HAP-1 (cell line): ENCODE measurements at regions not wholly inside any gene's neighbourhood (a gene's known extent, or its start where the extent isn't known, plus 50 kb on each side); places are given as distances from the start of the nearest gene placed in this dataset.
"Not testable (repeated sequence)": the region's sequence is repeated elsewhere in the genome, so short reads cannot be mapped to it uniquely, and the experiment has no call there.

Source experiments
- DNase-seq, 2 experiments: peaks; one replicate each; pipeline ENCODE4 v3.0.0-alpha.2; 2016 to 2020; ENCODE audit warnings: low spot score in 2 of 2
- H3K27me3 ChIP-seq: fragments of 250-450 bp; sonication (Bioruptor Pico); 2 replicates; pipeline ENCODE4 v1.5.1; 2020; ENCODE audit warnings: low read depth, mild to moderate bottlenecking, moderate library complexity
- H3K36me3 ChIP-seq: fragments of 250-450 bp; sonication (Bioruptor Pico); replicated peaks from 2 replicates; pipeline ENCODE4 v1.5.1; 2020; ENCODE audit warnings: mild to moderate bottlenecking
- H3K4me1 ChIP-seq: fragments of 250-450 bp; sonication (Bioruptor Pico); 2 replicates; pipeline ENCODE4 v1.5.1; 2020; ENCODE audit warnings: mild to moderate bottlenecking
- H3K4me3 ChIP-seq: fragments of 250-450 bp; sonication (Bioruptor Pico); 2 replicates; pipeline ENCODE4 v1.5.1; 2020; ENCODE audit warnings: mild to moderate bottlenecking, moderate library complexity
- H3K9me3 ChIP-seq: fragments of 250-450 bp; sonication (Bioruptor Pico); 2 replicates; pipeline ENCODE4 v1.5.1; 2020; ENCODE audit warnings: mild to moderate bottlenecking, moderate library complexity
- in situ Hi-C: fragments of 300-500 bp; cut with MboI; formaldehyde crosslinking; loops from 3 replicates; pipeline ENCODE4 v1.14.3; 2020; ENCODE audit warnings: low sequenced_read_pairs, inconsistent platforms, mixed read lengths

- no peak for DNase-seq
- no peaks in the 10 kb centered on the region for H3K27me3 ChIP-seq
- no peaks in the 10 kb centered on the region for H3K36me3 ChIP-seq
- H3K4me3 ChIP-seq, result no peak overlapping the region
- in situ Hi-C loops, result no loop called here
- H3K9me3 ChIP-seq, result no peaks in the 10 kb centered on the region
- H3K4me1 ChIP-seq, result no peaks in the 10 kb centered on the region
Measured at GRCh38 chr3:148466980-148467740, 230.5 kb upstream of the AGTR1 start.

GRCh38 chr3:148477375-148477774 is 220.3 kb upstream of the AGTR1 start:
- in situ Hi-C loops, result no loop called here
- Histone ChIP-seq H3K9me3 (no peaks in the 10 kb centered on the region), H3K27me3 (no peaks in the 10 kb centered on the region), H3K4me3 (no peak overlapping the region), H3K4me1 (no peaks in the 10 kb centered on the region), H3K36me3 (no peaks in the 10 kb centered on the region)
- no peak for DNase-seq

- in situ Hi-C loops, result no loop called here
- H3K36me3 ChIP-seq, result no peaks in the 10 kb centered on the region
Measured at GRCh38 chr3:148493631-148494030, 204.1 kb upstream of the AGTR1 start.

GRCh38 chr3:148494451-148494850 is 203.3 kb upstream of the AGTR1 start:
- no peaks in the 10 kb centered on the region for H3K4me1 ChIP-seq

More at GRCh38 chr3:148493631-148494030, 204.1 kb upstream of the AGTR1 start:
- no peaks in the 10 kb centered on the region for H3K27me3 ChIP-seq
- H3K9me3 ChIP-seq, result no peaks in the 10 kb centered on the region
- H3K4me3 ChIP-seq, result no peak overlapping the region
- no peak for DNase-seq
- H3K4me1 ChIP-seq, result no peaks in the 10 kb centered on the region

GRCh38 chr3:148500881-148501280 is 196.8 kb upstream of the AGTR1 start:
- no peaks in the 10 kb centered on the region for H3K4me1 ChIP-seq
- H3K36me3 ChIP-seq, result no peaks in the 10 kb centered on the region
- H3K4me3 ChIP-seq, result no peak overlapping the region
- DNase-seq, result no peak
- no peaks in the 10 kb centered on the region for H3K9me3 ChIP-seq
- in situ Hi-C loops, result no loop called here
- no peaks in the 10 kb centered on the region for H3K27me3 ChIP-seq

More at GRCh38 chr3:148494451-148494850, 203.3 kb upstream of the AGTR1 start:
- no peaks in the 10 kb centered on the region for H3K9me3 ChIP-seq
- H3K27me3 ChIP-seq, result no peaks in the 10 kb centered on the region
- DNase-seq, result no peak
- H3K36me3 ChIP-seq, result no peaks in the 10 kb centered on the region
- in situ Hi-C loops, result no loop called here
- no peak overlapping the region for H3K4me3 ChIP-seq

GRCh38 chr3:148510116-148510515 is 187.6 kb upstream of the AGTR1 start:
- Histone ChIP-seq H3K4me1 (no peaks in the 10 kb centered on the region), H3K27me3 (no peaks in the 10 kb centered on the region), H3K4me3 (no peak overlapping the region), H3K9me3 (no peaks in the 10 kb centered on the region), H3K36me3 (no peaks in the 10 kb centered on the region)
- no peak for DNase-seq
- in situ Hi-C loops, result no loop called here

GRCh38 chr3:148510561-148510960 is 187.1 kb upstream of the AGTR1 start:
- no peaks in the 10 kb centered on the region for H3K4me1 ChIP-seq
- in situ Hi-C loops, result no loop called here
- H3K27me3 ChIP-seq, result no peaks in the 10 kb centered on the region
- no peaks in the 10 kb centered on the region for H3K36me3 ChIP-seq
- no peak overlapping the region for H3K4me3 ChIP-seq
- no peak for DNase-seq
- no peaks in the 10 kb centered on the region for H3K9me3 ChIP-seq

GRCh38 chr3:148512648-148513047 is 185.1 kb upstream of the AGTR1 start:
- no peak overlapping the region for H3K4me3 ChIP-seq
- no peaks in the 10 kb centered on the region for H3K9me3 ChIP-seq
- H3K36me3 ChIP-seq, result no peaks in the 10 kb centered on the region
- no peaks in the 10 kb centered on the region for H3K4me1 ChIP-seq
- no peak for DNase-seq
- in situ Hi-C loops, result no loop called here
- H3K27me3 ChIP-seq, result no peaks in the 10 kb centered on the region

GRCh38 chr3:148513096-148513543 is 184.6 kb upstream of the AGTR1 start:
- no peaks in the 10 kb centered on the region for H3K36me3 ChIP-seq
- H3K4me1 ChIP-seq, result no peaks in the 10 kb centered on the region
- no peak overlapping the region for H3K4me3 ChIP-seq
- in situ Hi-C loops, result no loop called here
- no peak for DNase-seq
- H3K27me3 ChIP-seq, result no peaks in the 10 kb centered on the region
- no peaks in the 10 kb centered on the region for H3K9me3 ChIP-seq

- no peak for DNase-seq
- in situ Hi-C loops, result no loop called here
- no peak overlapping the region for H3K4me3 ChIP-seq
- no peaks in the 10 kb centered on the region for H3K4me1 ChIP-seq
- no peaks in the 10 kb centered on the region for H3K36me3 ChIP-seq
- no peaks in the 10 kb centered on the region for H3K9me3 ChIP-seq
- no peaks in the 10 kb centered on the region for H3K27me3 ChIP-seq
Measured at GRCh38 chr3:148518520-148518919, 179.2 kb upstream of the AGTR1 start.

GRCh38 chr3:148525621-148526020 is 172.1 kb upstream of the AGTR1 start:
- H3K4me3 ChIP-seq, DNase-seq, in situ Hi-C loops, H3K9me3 ChIP-seq, H3K4me1 ChIP-seq, H3K27me3 ChIP-seq, H3K36me3 ChIP-seq: not testable (repeated sequence)

GRCh38 chr3:148528024-148528423 is 169.7 kb upstream of the AGTR1 start:
- no peaks in the 10 kb centered on the region for H3K9me3 ChIP-seq
- no peaks in the 10 kb centered on the region for H3K27me3 ChIP-seq
- H3K4me3 ChIP-seq, result no peak overlapping the region
- no peaks in the 10 kb centered on the region for H3K4me1 ChIP-seq
- in situ Hi-C loops, result no loop called here
- no peak for DNase-seq
- no peaks in the 10 kb centered on the region for H3K36me3 ChIP-seq

GRCh38 chr3:148531836-148532235 is 165.9 kb upstream of the AGTR1 start:
- H3K4me3 ChIP-seq, result no peak overlapping the region
- no peak for DNase-seq
- H3K4me1 ChIP-seq, result no peaks in the 10 kb centered on the region
- in situ Hi-C loops, result no loop called here
- H3K36me3 ChIP-seq, result no peaks in the 10 kb centered on the region
- no peaks in the 10 kb centered on the region for H3K27me3 ChIP-seq
- H3K9me3 ChIP-seq, result no peaks in the 10 kb centered on the region

- Histone ChIP-seq H3K36me3 (no peaks in the 10 kb centered on the region), H3K9me3 (no peaks in the 10 kb centered on the region), H3K27me3 (no peaks in the 10 kb centered on the region), H3K4me3 (no peak overlapping the region), H3K4me1 (no peaks in the 10 kb centered on the region)
- DNase-seq, result no peak
- in situ Hi-C loops, result no loop called here
Measured at GRCh38 chr3:148532326-148532725, 165.4 kb upstream of the AGTR1 start.

- Histone ChIP-seq H3K9me3 (no peaks in the 10 kb centered on the region), H3K4me1 (no peaks in the 10 kb centered on the region), H3K4me3 (no peak overlapping the region), H3K36me3 (no peaks in the 10 kb centered on the region), H3K27me3 (no peaks in the 10 kb centered on the region)
- in situ Hi-C loops, result no loop called here
- no peak for DNase-seq
Measured at GRCh38 chr3:148532774-148533173, 164.9 kb upstream of the AGTR1 start.
